ENCODE measurements at regions not wholly inside any gene's neighbourhood (a gene's known extent, or its start where the extent isn't known, plus 50 kb on each side); places are given as distances from the start of the nearest gene placed in this dataset.
A peak's percentile ranks its signal among the peaks of the same experiment; 100 is the strongest.
"Not testable (repeated sequence)": the region's sequence is repeated elsewhere in the genome, so short reads cannot be mapped to it uniquely, and the experiment has no call there.

GRCh38 chr1:181318022-181318857 is 165.1 kb upstream of the CACNA1E start:
- in situ Hi-C loops (cut with MboI; ENCODE audit: low sequenced_read_pairs, unreplicated experiment) = no loop called here
- DNase-seq (ENCODE audit: low spot score) = no peak
- TF ChIP-seq CTCF (IDR thresholded peaks at IDR 0.05; ENCODE audit: borderline replicate concordance, control extremely low read depth, extremely low read depth, insufficient read depth, missing control alignments) = no peak

- in situ Hi-C loops (cut with MboI; ENCODE audit: low sequenced_read_pairs, unreplicated experiment) = no loop called here
- no peak for DNase-seq (ENCODE audit: low spot score)
- no peak for TF ChIP-seq CTCF (IDR thresholded peaks at IDR 0.05; ENCODE audit: borderline replicate concordance, control extremely low read depth, extremely low read depth, insufficient read depth, missing control alignments)
These were observed 164.5 kb upstream of the CACNA1E start for GRCh38 chr1:181318858-181319235.

- TF ChIP-seq CTCF (IDR thresholded peaks at IDR 0.05; ENCODE audit: borderline replicate concordance, control extremely low read depth, extremely low read depth, insufficient read depth, missing control alignments) = no peak
- in situ Hi-C loops (cut with MboI; ENCODE audit: low sequenced_read_pairs, unreplicated experiment) = no loop called here
- no peak for DNase-seq (ENCODE audit: low spot score)
These were observed 163.4 kb upstream of the CACNA1E start for GRCh38 chr1:181319907-181320306.

- TF ChIP-seq CTCF (IDR thresholded peaks at IDR 0.05; ENCODE audit: borderline replicate concordance, control extremely low read depth, extremely low read depth, insufficient read depth, missing control alignments) = no peak
- DNase-seq (ENCODE audit: low spot score) = peak; percentile 15
- in situ Hi-C loops (cut with MboI; ENCODE audit: low sequenced_read_pairs, unreplicated experiment) = no loop called here
These were observed 158.3 kb upstream of the CACNA1E start for GRCh38 chr1:181324797-181325616.

GRCh38 chr1:181325765-181326164 is 157.6 kb upstream of the CACNA1E start:
- in situ Hi-C loops (cut with MboI; ENCODE audit: low sequenced_read_pairs, unreplicated experiment); DNase-seq (ENCODE audit: low spot score): not testable (repeated sequence)

- no peak for TF ChIP-seq CTCF (IDR thresholded peaks at IDR 0.05; ENCODE audit: borderline replicate concordance, control extremely low read depth, extremely low read depth, insufficient read depth, missing control alignments)
- in situ Hi-C loops (cut with MboI; ENCODE audit: low sequenced_read_pairs, unreplicated experiment) = no loop called here
- DNase-seq (ENCODE audit: low spot score) = no peak
These were observed 157.0 kb upstream of the CACNA1E start for GRCh38 chr1:181326348-181326747.

GRCh38 chr1:181327796-181328195 is 155.5 kb upstream of the CACNA1E start:
- in situ Hi-C loops (cut with MboI; ENCODE audit: low sequenced_read_pairs, unreplicated experiment) = no loop called here
- no peak for TF ChIP-seq CTCF (IDR thresholded peaks at IDR 0.05; ENCODE audit: borderline replicate concordance, control extremely low read depth, extremely low read depth, insufficient read depth, missing control alignments)
- no peak for DNase-seq (ENCODE audit: low spot score)

All from GM13976 (cell line).